Tibial nerve (tissue), 4 donors: ENCODE measurements at regions not wholly inside any gene's neighbourhood (a gene's known extent, or its start where the extent isn't known, plus 50 kb on each side); places are given as distances from the start of the nearest gene placed in this dataset.
A peak's percentile ranks its signal among the peaks of the same experiment; 100 is the strongest.

Source experiments
- CTCF ChIP-seq, 5 experiments: fragments of 200-600 bp in 3 of 5; fragments of 450-650 bp in 2 of 5; sonication (generic) in 3 of 5; IDR thresholded peaks; one replicate each; pipeline ENCODE4 v1.5.1; 2016 to 2019; ENCODE audit warnings: antibody characterized with exemption in 5 of 5, mild to moderate bottlenecking in 3 of 5, moderate library complexity in 2 of 5
- EP300 ChIP-seq, 2 donors: sonication (generic); formaldehyde crosslinking; IDR thresholded peaks; one replicate each; pipeline ENCODE4 v1.6.1; 2017; ENCODE audit warnings: antibody characterized with exemption in 2 of 2, mild to moderate bottlenecking in 1 of 2
- POLR2A ChIP-seq, 2 donors: fragments of 450-650 bp; IDR thresholded peaks; one replicate each; pipeline ENCODE4 v1.6.1; 2017; ENCODE audit warnings: antibody characterized with exemption in 2 of 2, mild to moderate bottlenecking in 2 of 2, moderate library complexity in 2 of 2

GRCh38 chr4:15162465-15163283 lies 160.4 kb downstream of the CPEB2 start:
- peak; percentile 28 to 49 (median 45) for TF ChIP-seq CTCF (IDR thresholded peaks at IDR 0.05)
- no peak for TF ChIP-seq EP300 (IDR thresholded peaks at IDR 0.05)
- TF ChIP-seq POLR2A (IDR thresholded peaks at IDR 0.05) = no peak
